ENCODE measurements at regions not wholly inside any gene's neighbourhood (a gene's known extent, or its start where the extent isn't known, plus 50 kb on each side); places are given as distances from the start of the nearest gene placed in this dataset.
A peak's percentile ranks its signal among the peaks of the same experiment; 100 is the strongest.

DNA sequence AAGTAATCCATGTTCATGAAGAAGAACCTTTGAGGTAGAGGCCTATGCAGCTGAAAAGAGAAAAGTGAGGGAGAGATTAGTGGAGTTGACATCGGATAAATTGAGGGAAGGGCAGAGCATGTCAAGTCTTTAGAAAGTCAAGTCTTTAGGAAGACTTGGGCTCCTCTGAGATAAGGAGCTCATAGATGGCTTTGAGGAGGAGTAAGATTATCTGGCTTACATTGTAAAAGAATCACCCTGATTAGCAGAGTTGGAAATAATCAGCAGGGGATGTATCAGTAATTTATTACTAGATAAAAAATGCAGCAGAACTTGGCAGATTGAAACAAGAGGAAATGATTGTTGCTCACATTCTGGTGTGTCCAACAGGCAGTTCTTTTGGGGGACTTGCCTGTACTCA lies 727.2 kb upstream of the WWC1 start (continued):
- TF ChIP-seq HDAC6 (IDR thresholded peaks at IDR 0.05; ENCODE audit: low read depth, low read length) (no peak), AHR (CRISPR knock-in tag; IDR thresholded peaks at IDR 0.05) (no peak), WIZ (CRISPR knock-in tag; IDR thresholded peaks at IDR 0.05) (no peak)

DNA sequence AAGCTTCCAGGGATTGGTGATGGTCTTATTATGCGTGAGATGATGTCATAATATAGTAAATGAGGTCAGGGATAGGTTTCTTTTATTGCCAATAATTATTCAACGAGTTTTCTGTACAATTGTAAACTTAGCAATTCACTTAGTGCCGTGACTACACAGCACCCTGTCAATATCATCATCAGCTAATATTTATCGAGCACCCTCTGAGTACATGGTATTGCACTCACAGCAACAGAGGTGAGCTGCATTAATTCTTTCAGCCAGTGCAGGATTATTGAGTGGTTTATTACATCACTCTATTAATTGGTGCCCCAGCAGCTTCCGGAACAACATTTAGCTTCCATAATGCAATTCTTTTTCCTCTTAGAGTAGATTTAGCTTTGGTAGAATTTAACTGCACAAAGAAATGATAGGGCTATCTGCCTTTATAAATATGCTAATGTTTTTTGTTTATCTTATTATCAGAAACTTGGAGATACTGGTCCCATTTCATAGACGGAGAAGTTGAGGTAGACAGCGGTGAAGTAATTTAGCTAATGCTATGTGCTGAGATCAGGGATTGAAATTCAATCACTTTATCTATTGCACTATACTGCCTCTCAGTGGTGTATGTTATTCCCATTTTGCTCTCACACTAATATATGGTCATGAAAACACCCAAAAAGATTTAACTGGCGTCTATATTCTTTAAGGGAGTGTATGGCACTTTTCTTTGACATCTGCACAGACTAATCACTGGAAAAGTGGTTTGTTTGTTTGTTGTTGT lies 726.1 kb upstream of the WWC1 start:
- no peak for DNase-seq (ENCODE audit: low spot score)
- POLR2A ChIA-PET = no interaction called here
- in situ Hi-C loops (cut with HindIII; ENCODE audit: extremely low pct_ligation_motif_present, low pct_unique_long_range_greater_than_20kb) = no loop called here
- H3K27ac ChIP-seq (ENCODE audit: extremely low read length, insufficient read depth, low read length) = no peak overlapping the region
- no peaks in the 10 kb centered on the region for H3K4me1 ChIP-seq (ENCODE audit: insufficient read depth, low read length)
- no peak for FAIRE-seq
- no peak for ATAC-seq
- 16% methylated on average over 8 of the region's 8 CpGs for WGBS (ENCODE audit: low lambda C conversion rate)
- H3K27me3 ChIP-seq (ENCODE audit: control insufficient read depth in 1 of 2, insufficient read depth in 2 of 2, low read length in 2 of 2) = no peaks in the 10 kb centered on the region
- BruUV-seq (replicated peaks) = no TSS peak
- peak; percentile 84 for TF ChIP-seq ATF7 (IDR thresholded peaks at IDR 0.05)
- no peak for TF ChIP-seq ATF7 (CRISPR knock-in tag; IDR thresholded peaks at IDR 0.05)
- TF ChIP-seq, protein P1, sequence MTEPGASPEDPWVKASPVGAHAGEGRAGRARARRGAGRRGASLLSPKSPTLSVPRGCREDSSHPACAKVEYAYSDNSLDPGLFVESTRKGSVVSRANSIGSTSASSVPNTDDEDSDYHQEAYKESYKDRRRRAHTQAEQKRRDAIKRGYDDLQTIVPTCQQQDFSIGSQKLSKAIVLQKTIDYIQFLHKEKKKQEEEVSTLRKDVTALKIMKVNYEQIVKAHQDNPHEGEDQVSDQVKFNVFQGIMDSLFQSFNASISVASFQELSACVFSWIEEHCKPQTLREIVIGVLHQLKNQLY (CRISPR knock-in tag; IDR thresholded peaks at IDR 0.05) = no peak
- peak; percentile 35; the same call in 1 of the 2 replicates for TF ChIP-seq CREB1 (IDR thresholded peaks at IDR 0.05)
- TF ChIP-seq CREB1 (CRISPR knock-in tag; IDR thresholded peaks at IDR 0.05) = no peak
- TF ChIP-seq, protein P2, sequence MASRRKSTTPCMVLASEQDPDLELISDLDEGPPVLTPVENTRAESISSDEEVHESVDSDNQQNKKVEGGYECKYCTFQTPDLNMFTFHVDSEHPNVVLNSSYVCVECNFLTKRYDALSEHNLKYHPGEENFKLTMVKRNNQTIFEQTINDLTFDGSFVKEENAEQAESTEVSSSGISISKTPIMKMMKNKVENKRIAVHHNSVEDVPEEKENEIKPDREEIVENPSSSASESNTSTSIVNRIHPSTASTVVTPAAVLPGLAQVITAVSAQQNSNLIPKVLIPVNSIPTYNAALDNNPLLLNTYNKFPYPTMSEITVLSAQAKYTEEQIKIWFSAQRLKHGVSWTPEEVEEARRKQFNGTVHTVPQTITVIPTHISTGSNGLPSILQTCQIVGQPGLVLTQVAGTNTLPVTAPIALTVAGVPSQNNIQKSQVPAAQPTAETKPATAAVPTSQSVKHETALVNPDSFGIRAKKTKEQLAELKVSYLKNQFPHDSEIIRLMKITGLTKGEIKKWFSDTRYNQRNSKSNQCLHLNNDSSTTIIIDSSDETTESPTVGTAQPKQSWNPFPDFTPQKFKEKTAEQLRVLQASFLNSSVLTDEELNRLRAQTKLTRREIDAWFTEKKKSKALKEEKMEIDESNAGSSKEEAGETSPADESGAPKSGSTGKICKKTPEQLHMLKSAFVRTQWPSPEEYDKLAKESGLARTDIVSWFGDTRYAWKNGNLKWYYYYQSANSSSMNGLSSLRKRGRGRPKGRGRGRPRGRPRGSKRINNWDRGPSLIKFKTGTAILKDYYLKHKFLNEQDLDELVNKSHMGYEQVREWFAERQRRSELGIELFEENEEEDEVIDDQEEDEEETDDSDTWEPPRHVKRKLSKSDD (CRISPR knock-in tag; IDR thresholded peaks at IDR 0.05; ENCODE audit: low read depth) = no peak
- TF ChIP-seq ZNF629 (CRISPR knock-in tag; conservative IDR thresholded peaks at IDR 0.05) = 0 out of 2 replicates have a peak, but pooled peaks have one; percentile 35
- TF ChIP-seq STAG1 (CRISPR knock-in tag; IDR thresholded peaks at IDR 0.05) = peak; percentile 45
- no peaks in the 10 kb centered on the region for H3K36me3 ChIP-seq (replicated peaks in 1 of 2; ENCODE audit: control insufficient read depth in 1 of 2, insufficient read depth in 2 of 2, low read length in 2 of 2)
- no peak overlapping the region for H2AFZ ChIP-seq (ENCODE audit: low read length)
- H3K4me2 ChIP-seq (ENCODE audit: low read depth, low read length) = no peak overlapping the region
- intact Hi-C loops (cut with micrococcal nuclease; ENCODE audit: unreplicated experiment) = no loop called here
- no peak overlapping the region for H3K4me3 ChIP-seq (replicated peaks in 1 of 3; ENCODE audit: insufficient read depth in 1 of 3, low read depth in 2 of 3, low read length in 3 of 3)
- CTCF ChIA-PET (ENCODE audit: low intra/inter-chr PET ratio, low total read pairs) = no interaction called here
- H3K79me2 ChIP-seq (ENCODE audit: insufficient read depth, low read length) = no peaks in the 10 kb centered on the region
- H3K9me3 ChIP-seq (ENCODE audit: low read length) = no peaks in the 10 kb centered on the region
- no peaks in the 10 kb centered on the region for H4K20me1 ChIP-seq (ENCODE audit: insufficient read depth, low read length)
- no peak overlapping the region for H3K9ac ChIP-seq (ENCODE audit: insufficient read depth, low read depth, low read length)
